Activated B cell treated with CpG ODN at 0.5 μM for 24 hours (primary cell): ENCODE measurements at regions not wholly inside any gene's neighbourhood (a gene's known extent, or its start where the extent isn't known, plus 50 kb on each side); places are given as distances from the start of the nearest gene placed in this dataset.

ENCODE experiments used
- ATAC-seq: fragments of 200-7000 bp; cut with Tn5 transposase; one replicate; pipeline ENCODE4 v1.10.0; 2021; ENCODE audit warnings: low read depth, mild to moderate bottlenecking, moderate library complexity
- CTCF ChIA-PET: fragments of 350-600 bp; sonication (Branson Sonifier 250); formaldehyde crosslinking; loops from one replicate; lab custom pipeline; 2021; ENCODE audit warnings: antibody characterized with exemption; lab: Charles Lee
- POLR2A ChIA-PET: fragments of 350-600 bp; sonication (Branson Sonifier 250); formaldehyde crosslinking; loops from one replicate; lab custom pipeline; 2021; ENCODE audit warnings: antibody characterized with exemption; lab: Charles Lee
- DNase-seq: peaks from one replicate; pipeline ENCODE4 v3.0.0; 2022
- H3K27ac Mint-ChIP-seq: one replicate; pipeline ENCODE4 v1.8.0; 2020; ENCODE audit warnings: mixed read lengths
- H3K27me3 Mint-ChIP-seq: one replicate; pipeline ENCODE4 v1.8.0; 2021; ENCODE audit warnings: mixed read lengths
- H3K36me3 Mint-ChIP-seq: one replicate; pipeline ENCODE4 v1.8.0; 2021; ENCODE audit warnings: low read depth, mixed read lengths
- H3K4me1 Mint-ChIP-seq: one replicate; pipeline ENCODE4 v1.8.0; 2021; ENCODE audit warnings: mixed read lengths
- H3K4me3 Mint-ChIP-seq: one replicate; pipeline ENCODE4 v1.8.0; 2020; ENCODE audit warnings: mild to moderate bottlenecking, mixed read lengths
- H3K9me3 Mint-ChIP-seq: one replicate; pipeline ENCODE4 v1.8.0; 2020; ENCODE audit warnings: mixed read lengths
- CTCF ChIP-seq: fragments of 200-600 bp; IDR thresholded peaks from one replicate; pipeline ENCODE4 v1.8.0; 2022; ENCODE audit warnings: antibody characterized with exemption, mild to moderate bottlenecking
- intact Hi-C: fragments of 100-400 bp; cut with micrococcal nuclease; formaldehyde crosslinking; loops from one replicate; pipeline ENCODE4 v1.15.1; 2024

- Mint-ChIP-seq H3K27ac (no peak overlapping the region), H3K27me3 (no peaks in the 10 kb centered on the region), H3K9me3 (no peaks in the 10 kb centered on the region), H3K36me3 (no peaks in the 10 kb centered on the region), H3K4me1 (no peaks in the 10 kb centered on the region), H3K4me3 (no peak overlapping the region)
- intact Hi-C loops, result no loop called here
- no peak for DNase-seq
- ChIA-PET CTCF (no interaction called here), POLR2A (no interaction called here)
- no peak for TF ChIP-seq CTCF
- no peak for ATAC-seq
Measured at GRCh38 chr2:84078471-84078870, 380.6 kb downstream of the SUCLG1 start.

GRCh38 chr2:84077496-84077895 lies 381.6 kb downstream of the SUCLG1 start:
- Mint-ChIP-seq H3K27me3 (no peaks in the 10 kb centered on the region), H3K36me3 (no peaks in the 10 kb centered on the region), H3K27ac (no peak overlapping the region), H3K4me1 (no peaks in the 10 kb centered on the region), H3K9me3 (no peaks in the 10 kb centered on the region), H3K4me3 (no peak overlapping the region)
- intact Hi-C loops, result no loop called here
- ATAC-seq, result no peak
- ChIA-PET POLR2A (no interaction called here), CTCF (no interaction called here)
- no peak for TF ChIP-seq CTCF
- DNase-seq, result no peak

GRCh38 chr2:84071050-84071449 lies 388.0 kb downstream of the SUCLG1 start:
- H3K4me1 Mint-ChIP-seq, result no peaks in the 10 kb centered on the region
- no peak for TF ChIP-seq CTCF
- intact Hi-C loops, result no loop called here
- H3K27me3 Mint-ChIP-seq, result no peaks in the 10 kb centered on the region
- CTCF ChIA-PET, result no interaction called here
- H3K4me3 Mint-ChIP-seq, result no peak overlapping the region
- H3K9me3 Mint-ChIP-seq, result no peaks in the 10 kb centered on the region
- POLR2A ChIA-PET, result no interaction called here
- H3K36me3 Mint-ChIP-seq, result no peaks in the 10 kb centered on the region
- ATAC-seq, result no peak
- DNase-seq, result no peak
- H3K27ac Mint-ChIP-seq, result no peak overlapping the region

GRCh38 chr2:84065857-84066256 lies 393.2 kb downstream of the SUCLG1 start:
- intact Hi-C loops, result no loop called here
- Mint-ChIP-seq H3K4me1 (no peaks in the 10 kb centered on the region), H3K27ac (no peak overlapping the region), H3K36me3 (no peaks in the 10 kb centered on the region), H3K9me3 (no peaks in the 10 kb centered on the region), H3K4me3 (no peak overlapping the region), H3K27me3 (no peaks in the 10 kb centered on the region)
- ATAC-seq, result no peak
- ChIA-PET POLR2A (no interaction called here), CTCF (no interaction called here)
- no peak for DNase-seq
- TF ChIP-seq CTCF, result no peak

GRCh38 chr2:84057917-84058560 lies 401.0 kb downstream of the SUCLG1 start:
- ChIA-PET POLR2A (no interaction called here), CTCF (no interaction called here)
- H3K4me3 Mint-ChIP-seq, result no peak overlapping the region
- no peaks in the 10 kb centered on the region for H3K27me3 Mint-ChIP-seq
- no peak for TF ChIP-seq CTCF
- H3K36me3 Mint-ChIP-seq, result no peaks in the 10 kb centered on the region
- no peaks in the 10 kb centered on the region for H3K4me1 Mint-ChIP-seq
- no peaks in the 10 kb centered on the region for H3K9me3 Mint-ChIP-seq
- no peak for DNase-seq
- intact Hi-C loops, result no loop called here
- H3K27ac Mint-ChIP-seq, result no peak overlapping the region
- no peak for ATAC-seq
